GM12872 (cell line): ENCODE measurements at regions not wholly inside any gene's neighbourhood (a gene's known extent, or its start where the extent isn't known, plus 50 kb on each side); places are given as distances from the start of the nearest gene placed in this dataset.
A peak's percentile ranks its signal among the peaks of the same experiment; 100 is the strongest.

Experiments
- CTCF ChIP-seq: IDR thresholded peaks from 3 replicates; pipeline ENCODE4 v1.5.1; 2011; ENCODE audit warnings: low read depth, mild to moderate bottlenecking, low read length, moderate library complexity; ENCODE audit not compliant: insufficient read depth

DNA sequence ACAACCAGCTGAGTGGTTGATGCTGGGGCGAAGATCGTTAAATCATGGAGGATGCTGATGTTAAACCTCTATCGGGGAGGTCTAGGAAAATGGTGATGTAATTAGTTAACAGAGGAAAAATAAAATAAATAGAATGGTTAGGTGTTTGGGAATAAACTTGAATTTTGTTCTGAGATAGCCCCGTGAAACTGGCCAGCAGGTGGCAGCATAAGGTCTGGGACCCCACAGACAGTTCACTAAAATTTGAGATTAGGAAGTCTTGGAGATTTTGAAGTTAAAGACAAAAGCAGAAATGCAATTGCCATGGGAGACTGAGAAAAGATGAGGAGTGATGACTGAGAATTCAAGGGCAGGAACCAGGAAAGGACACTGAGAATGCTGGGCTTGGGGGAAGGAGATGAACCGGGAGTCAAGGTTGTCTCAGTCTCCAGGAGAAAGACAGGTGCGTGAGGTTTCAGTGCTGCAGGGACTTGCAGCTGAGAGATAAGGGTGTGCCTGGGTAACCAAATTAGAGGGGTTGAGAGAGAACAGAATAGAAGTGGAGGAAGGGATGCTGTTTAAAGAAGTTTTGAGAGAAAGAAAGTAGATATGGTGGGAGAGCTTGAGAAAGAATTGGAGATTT lies 248.0 kb downstream of the ZNF92 start:
- TF ChIP-seq CTCF: peak; percentile 52

DNA sequence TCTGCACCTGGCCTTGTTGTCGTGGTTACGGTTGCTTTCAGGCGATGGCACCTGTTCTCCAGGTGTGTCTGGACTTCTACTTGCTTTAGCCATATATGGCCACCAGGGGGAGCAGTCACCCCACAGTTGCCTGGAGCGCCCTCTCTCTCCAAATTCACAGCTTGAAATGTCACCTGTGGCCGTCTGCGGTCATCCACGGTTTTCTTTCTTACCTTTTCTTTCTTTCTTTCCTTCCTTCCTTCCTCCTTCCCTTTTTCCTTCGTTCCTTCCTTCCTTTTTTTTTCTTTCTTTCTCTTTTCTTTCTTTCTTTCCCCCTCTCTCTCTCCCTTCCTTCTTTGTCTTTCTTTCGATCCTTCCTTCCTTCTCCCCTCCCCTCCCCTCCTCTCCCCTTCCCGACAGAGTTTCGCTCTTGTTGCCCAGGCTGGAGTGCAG lies 150.5 kb upstream of the VKORC1L1 start:
- peak; percentile 82 for TF ChIP-seq CTCF

DNA sequence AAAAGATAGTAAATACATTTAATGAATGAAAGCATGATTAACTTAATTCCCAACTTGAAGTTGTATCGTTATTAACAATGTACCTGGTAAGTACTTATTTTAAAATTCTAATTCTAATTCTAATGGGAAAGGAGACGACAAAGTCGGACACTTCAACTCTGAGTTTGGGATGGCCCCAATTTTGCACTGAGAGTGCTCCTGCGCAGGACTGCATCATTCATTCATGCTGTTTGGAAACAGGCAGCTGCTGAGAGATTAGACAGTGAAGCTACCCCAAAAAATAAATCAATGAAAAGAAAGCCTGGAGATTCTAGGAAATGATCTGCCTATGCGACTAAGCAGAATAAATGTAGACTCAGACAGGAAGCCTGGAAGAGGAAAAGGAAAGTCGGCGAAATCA lies 141.7 kb upstream of the VKORC1L1 start:
- TF ChIP-seq CTCF: no peak

DNA sequence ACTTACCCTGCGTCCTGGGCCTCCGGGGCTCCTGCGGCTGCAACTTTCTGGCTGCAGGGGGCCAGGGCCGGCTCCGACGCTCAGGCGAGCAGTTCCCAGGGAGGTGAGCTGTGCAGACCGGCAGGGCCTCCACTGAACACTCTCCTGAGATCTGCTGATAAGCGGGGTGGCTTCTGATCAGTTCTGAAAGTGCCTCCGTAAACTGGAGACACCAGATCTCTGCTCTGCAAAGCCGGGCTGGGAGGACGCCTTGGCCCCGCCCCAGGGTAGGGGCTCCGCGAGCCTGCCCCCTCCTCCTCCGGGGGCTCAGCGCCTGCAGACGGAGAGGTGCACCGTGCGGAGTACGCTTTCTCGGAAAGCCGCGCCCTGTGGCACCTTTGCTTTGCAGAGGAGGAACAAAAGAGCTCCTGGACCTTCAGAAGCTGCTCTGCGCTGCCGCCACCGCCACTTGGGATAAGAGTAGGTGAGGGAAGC lies 141.3 kb upstream of the VKORC1L1 start:
- no peak for TF ChIP-seq CTCF

GRCh38 chr7:65744406-65744805 lies 128.5 kb upstream of the VKORC1L1 start:
- no peak for TF ChIP-seq CTCF

- no peak for TF ChIP-seq CTCF
These were observed 126.5 kb upstream of the VKORC1L1 start for GRCh38 chr7:65746398-65746669.

GRCh38 chr7:65749039-65749438 lies 123.8 kb upstream of the VKORC1L1 start:
- TF ChIP-seq CTCF: no peak
